Skeletal muscle cell (primary cell): ENCODE measurements at regions not wholly inside any gene's neighbourhood (a gene's known extent, or its start where the extent isn't known, plus 50 kb on each side); places are given as distances from the start of the nearest gene placed in this dataset.
"Not testable (repeated sequence)": the region's sequence is repeated elsewhere in the genome, so short reads cannot be mapped to it uniquely, and the experiment has no call there.

ENCODE experiments used
- DNase-seq: peaks from one replicate; pipeline ENCODE4 v3.0.0-alpha.2; 2010; ENCODE audit warnings: low read depth
- H3K4me3 ChIP-seq: 2 replicates; pipeline ENCODE4 v1.5.1; 2011; ENCODE audit warnings: low read depth, mild to moderate bottlenecking, control low read depth, low read length, moderate library complexity

- no peak overlapping the region for H3K4me3 ChIP-seq
Observed at GRCh38 chr3:39727415-39727814, 82.0 kb upstream of the MYRIP start.

GRCh38 chr3:39733804-39734203 lies 75.6 kb upstream of the MYRIP start:
- H3K4me3 ChIP-seq, result no peak overlapping the region
- no peak for DNase-seq

More at GRCh38 chr3:39727415-39727814, 82.0 kb upstream of the MYRIP start:
- DNase-seq, result no peak

- not testable (repeated sequence) for H3K4me3 ChIP-seq, DNase-seq
Observed at GRCh38 chr3:39739658-39740057, 69.8 kb upstream of the MYRIP start.

- no peak for DNase-seq
Observed at GRCh38 chr3:39744746-39745145, 64.7 kb upstream of the MYRIP start.

GRCh38 chr3:39748002-39748401 lies 61.4 kb upstream of the MYRIP start:
- DNase-seq, result no peak
- no peak overlapping the region for H3K4me3 ChIP-seq

More at GRCh38 chr3:39744746-39745145, 64.7 kb upstream of the MYRIP start:
- H3K4me3 ChIP-seq, result no peak overlapping the region

GRCh38 chr3:39748763-39749162 lies 60.6 kb upstream of the MYRIP start:
- no peak for DNase-seq
- H3K4me3 ChIP-seq, result no peak overlapping the region

GRCh38 chr3:39750712-39751111 lies 58.7 kb upstream of the MYRIP start:
- H3K4me3 ChIP-seq, result no peak overlapping the region
- DNase-seq, result no peak

GRCh38 chr3:39751286-39751685 lies 58.1 kb upstream of the MYRIP start:
- DNase-seq, result no peak
- H3K4me3 ChIP-seq, result no peak overlapping the region

- no peak for DNase-seq
- no peak overlapping the region for H3K4me3 ChIP-seq
Observed at GRCh38 chr3:39752019-39752637, 57.3 kb upstream of the MYRIP start.

GRCh38 chr3:39752751-39753150 lies 56.7 kb upstream of the MYRIP start:
- H3K4me3 ChIP-seq, result no peak overlapping the region
- no peak for DNase-seq

GRCh38 chr3:39753391-39753790 lies 56.0 kb upstream of the MYRIP start:
- DNase-seq, result no peak
- no peak overlapping the region for H3K4me3 ChIP-seq

- no peak overlapping the region for H3K4me3 ChIP-seq
- no peak for DNase-seq
Observed at GRCh38 chr3:39754549-39754948, 54.9 kb upstream of the MYRIP start.

GRCh38 chr3:39755100-39755499 lies 54.3 kb upstream of the MYRIP start:
- H3K4me3 ChIP-seq, result no peak overlapping the region
- no peak for DNase-seq

- no peak for DNase-seq
- H3K4me3 ChIP-seq, result no peak overlapping the region
Observed at GRCh38 chr3:39757307-39757706, 52.1 kb upstream of the MYRIP start.
